GM23338 (cell line): ENCODE measurements at regions not wholly inside any gene's neighbourhood (a gene's known extent, or its start where the extent isn't known, plus 50 kb on each side); places are given as distances from the start of the nearest gene placed in this dataset.

Source experiments
- ATAC-seq: fragments of 200-7000 bp; cut with Tn5 transposase; 3 replicates; pipeline ENCODE4 v1.9.1; 2020
- DNase-seq: peaks from one replicate; pipeline ENCODE4 v3.0.0-alpha.2; 2015; ENCODE audit warnings: low spot score
- H2AFZ ChIP-seq: fragments of 200-600 bp; sonication (generic); 2 replicates; pipeline ENCODE4 v1.8.0; 2016; ENCODE audit warnings: antibody characterized with exemption, mild to moderate bottlenecking, moderate library complexity
- H3F3A ChIP-seq: fragments of 200-600 bp; sonication (generic); replicated peaks from 2 replicates; pipeline ENCODE4 v1.8.0; 2017; ENCODE audit warnings: antibody characterized with exemption, mixed run types, low read depth
- H3K27ac ChIP-seq: fragments of 200-600 bp; sonication (generic); 2 replicates; pipeline ENCODE4 v1.6.1; 2016; ENCODE audit warnings: low read depth
- H3K27me3 ChIP-seq: fragments of 200-600 bp; sonication (generic); 2 replicates; pipeline ENCODE4 v1.8.0; 2016; ENCODE audit warnings: mild to moderate bottlenecking, mixed run types, moderate library complexity; ENCODE audit not compliant: insufficient read depth
- H3K36me3 ChIP-seq: fragments of 200-600 bp; sonication (generic); 2 replicates; pipeline ENCODE4 v1.8.0; 2016; ENCODE audit warnings: mild to moderate bottlenecking; ENCODE audit not compliant: insufficient read depth
- H3K4me1 ChIP-seq: fragments of 200-600 bp; sonication (generic); 2 replicates; pipeline ENCODE4 v1.8.0; 2016; ENCODE audit warnings: mild to moderate bottlenecking, moderate library complexity; ENCODE audit not compliant: insufficient read depth
- H3K4me2 ChIP-seq: fragments of 200-600 bp; sonication (generic); 2 replicates; pipeline ENCODE4 v1.7.1; 2017; ENCODE audit warnings: mixed run types
- H3K4me3 ChIP-seq: fragments of 200-600 bp; sonication (generic); 2 replicates; pipeline ENCODE4 v1.6.1; 2016; ENCODE audit warnings: mixed run types
- H3K79me2 ChIP-seq: fragments of 200-600 bp; sonication (generic); replicated peaks from 2 replicates; pipeline ENCODE4 v1.8.0; 2017; ENCODE audit warnings: mild to moderate bottlenecking; ENCODE audit not compliant: insufficient read depth
- H3K9me2 ChIP-seq: fragments of 200-600 bp; sonication (generic); 2 replicates; pipeline ENCODE4 v1.8.0; 2017; ENCODE audit not compliant: insufficient read depth
- H4K20me1 ChIP-seq: fragments of 200-600 bp; sonication (generic); replicated peaks from 2 replicates; pipeline ENCODE4 v1.8.0; 2017; ENCODE audit warnings: mild to moderate bottlenecking; ENCODE audit not compliant: insufficient read depth
- H3K27ac Mint-ChIP-seq: 2 replicates; pipeline ENCODE4 v1.8.0; 2020; ENCODE audit warnings: inconsistent platforms, mild to moderate bottlenecking, moderate library complexity, mixed read lengths
- H3K27me3 Mint-ChIP-seq: 3 replicates; pipeline ENCODE4 v1.8.0; 2022; ENCODE audit warnings: low read depth, mild to moderate bottlenecking, moderate library complexity, mixed read lengths, inconsistent platforms; ENCODE audit not compliant: insufficient read depth, poor library complexity
- H3K36me3 Mint-ChIP-seq: 3 replicates; pipeline ENCODE4 v1.8.0; 2021; ENCODE audit warnings: low read depth, mild to moderate bottlenecking, inconsistent platforms, moderate library complexity, mixed read lengths
- H3K4me1 Mint-ChIP-seq: 3 replicates; pipeline ENCODE4 v1.8.0; 2020; ENCODE audit warnings: mild to moderate bottlenecking, inconsistent platforms, mixed read lengths
- H3K4me3 Mint-ChIP-seq: 3 replicates; pipeline ENCODE4 v1.8.0; 2021; ENCODE audit warnings: moderate library complexity, mild to moderate bottlenecking, inconsistent platforms, mixed read lengths
- H3K9me3 Mint-ChIP-seq: 3 replicates; pipeline ENCODE4 v1.8.0; 2020; ENCODE audit warnings: moderate library complexity, mild to moderate bottlenecking, inconsistent platforms, mixed read lengths
- CREB1 ChIP-seq: fragments of 250-450 bp; sonication (Bioruptor Pico); IDR thresholded peaks from 2 replicates; pipeline ENCODE4 v1.5.0; 2020; ENCODE audit warnings: low read depth, mild to moderate bottlenecking, moderate library complexity
- CTCF ChIP-seq, 2 experiments: fragments of 200-600 bp in 1 of 2; sonication (generic) in 1 of 2; conservative IDR thresholded peaks; 2 replicates each; pipeline versions ENCODE4 v1.5.1 to v1.6.1; 2016 to 2017; ENCODE audit warnings: antibody characterized with exemption in 2 of 2, low read depth in 2 of 2, mild to moderate bottlenecking in 2 of 2, moderate library complexity in 1 of 2
- ETS1 ChIP-seq: IDR thresholded peaks from 2 replicates; pipeline ENCODE4 v1.6.1; 2016; ENCODE audit warnings: antibody characterized with exemption
- EZH2 ChIP-seq: fragments of 200-600 bp; sonication (generic); IDR thresholded peaks from one replicate; pipeline ENCODE4 v1.8.0; 2017; ENCODE audit warnings: antibody characterized with exemption, mild to moderate bottlenecking, low read depth; ENCODE audit not compliant: unreplicated experiment
- EZH2phosphoT487 ChIP-seq: fragments of 200-600 bp; sonication (generic); IDR thresholded peaks from one replicate; pipeline ENCODE4 v1.8.1; 2018; ENCODE audit warnings: antibody characterized with exemption; ENCODE audit not compliant: unreplicated experiment
- JUNB ChIP-seq: IDR thresholded peaks from one replicate; pipeline ENCODE4 v1.6.1; 2016; ENCODE audit warnings: antibody characterized with exemption; ENCODE audit not compliant: unreplicated experiment
- NANOG ChIP-seq: IDR thresholded peaks from 2 replicates; pipeline ENCODE4 v1.6.1; 2016; ENCODE audit warnings: antibody characterized with exemption, borderline replicate concordance
- POLR2AphosphoS5 ChIP-seq: IDR thresholded peaks from 2 replicates; pipeline ENCODE4 v1.6.1; 2016; ENCODE audit warnings: antibody characterized with exemption, low read depth
- REST ChIP-seq: IDR thresholded peaks from one replicate; pipeline ENCODE4 v1.6.1; 2018; ENCODE audit warnings: antibody characterized with exemption; ENCODE audit not compliant: unreplicated experiment
- STAT1 ChIP-seq: IDR thresholded peaks from one replicate; pipeline ENCODE4 v1.6.1; 2016; ENCODE audit warnings: antibody characterized with exemption; ENCODE audit not compliant: unreplicated experiment
- ZNF114 ChIP-seq: fragments of 250-450 bp; sonication (Bioruptor Pico); IDR thresholded peaks from 2 replicates; pipeline ENCODE4 v1.5.0; 2020; ENCODE audit warnings: mild to moderate bottlenecking, moderate library complexity
- ZNF331 ChIP-seq: fragments of 250-450 bp; sonication (Bioruptor Pico); IDR thresholded peaks from 2 replicates; pipeline ENCODE4 v1.5.0; 2020; ENCODE audit warnings: low read depth, mild to moderate bottlenecking, moderate library complexity
- ZNF462 ChIP-seq: fragments of 250-450 bp; sonication (Bioruptor Pico); IDR thresholded peaks from 2 replicates; pipeline ENCODE4 v1.5.0; 2020; ENCODE audit warnings: mild to moderate bottlenecking, moderate library complexity

GRCh38 chr14:58711382-58711781 lies 73.6 kb downstream of the DACT1 start:
- DNase-seq (no peak), ATAC-seq (no peak)
- peaks cover 13% of the 10 kb centered on the region for H3K4me1 ChIP-seq
- H2AFZ ChIP-seq: no peak overlapping the region
- no peaks in the 10 kb centered on the region for H3F3A ChIP-seq
- no peaks in the 10 kb centered on the region for H3K27me3 ChIP-seq
- H3K27ac ChIP-seq: no peak overlapping the region
- H3K9me2 ChIP-seq: no peaks in the 10 kb centered on the region
- no peaks in the 10 kb centered on the region for H3K9me3 Mint-ChIP-seq
- H3K36me3 Mint-ChIP-seq: no peaks in the 10 kb centered on the region
- H4K20me1 ChIP-seq: no peaks in the 10 kb centered on the region
- no peaks in the 10 kb centered on the region for H3K79me2 ChIP-seq
- peaks cover 8% of the 10 kb centered on the region for H3K4me1 Mint-ChIP-seq
- no peaks in the 10 kb centered on the region for H3K27me3 Mint-ChIP-seq
- no peak overlapping the region for H3K4me3 ChIP-seq
- H3K4me3 Mint-ChIP-seq: no peak overlapping the region
- H3K4me2 ChIP-seq: no peak overlapping the region
- TF ChIP-seq JUNB (no peak), ETS1 (no peak), CREB1 (no peak), STAT1 (no peak), REST (no peak), NANOG (no peak), ZNF331 (CRISPR knock-in tag) (no peak), EZH2 (no peak), ZNF114 (CRISPR knock-in tag) (no peak), CTCF (conservative IDR thresholded peaks at IDR 0.05; ENCODE audit: low read depth in 2 of 2) (no peak), EZH2phosphoT487 (no peak), POLR2AphosphoS5 (no peak), ZNF462 (no peak)
- H3K36me3 ChIP-seq: no peaks in the 10 kb centered on the region
- H3K27ac Mint-ChIP-seq: no peak overlapping the region
